Activated CD4-positive, CD25-positive, alpha-beta regulatory T cell (primary cell): ENCODE measurements at regions not wholly inside any gene's neighbourhood (a gene's known extent, or its start where the extent isn't known, plus 50 kb on each side); places are given as distances from the start of the nearest gene placed in this dataset.

Experiments
- DNase-seq, 4 experiments: peaks; one replicate each; lab custom pipeline; 2025; lab: John Stamatoyannopoulos, UW

- DNase-seq = no peak
Observed at GRCh38 chr5:72005671-72006070, 101.6 kb upstream of the MAP1B start.

GRCh38 chr5:72006361-72006760 lies 100.9 kb upstream of the MAP1B start:
- no peak for DNase-seq

GRCh38 chr5:72007336-72008111 lies 99.8 kb upstream of the MAP1B start:
- no peak for DNase-seq

GRCh38 chr5:72009280-72009679 lies 98.0 kb upstream of the MAP1B start:
- DNase-seq = no peak

- DNase-seq = no peak
Observed at GRCh38 chr5:72010430-72010829, 96.8 kb upstream of the MAP1B start.

GRCh38 chr5:72012906-72013305 lies 94.4 kb upstream of the MAP1B start:
- DNase-seq = no peak

GRCh38 chr5:72013766-72014624 lies 93.3 kb upstream of the MAP1B start:
- DNase-seq = no peak

GRCh38 chr5:72015103-72015548 lies 92.1 kb upstream of the MAP1B start:
- no peak for DNase-seq

- peak in 3 of 4 experiments; percentile 6 to 46 (median 39) for DNase-seq
Observed at GRCh38 chr5:72018143-72018803, 89.0 kb upstream of the MAP1B start.

- DNase-seq = no peak
Observed at GRCh38 chr5:72020161-72020983, 86.9 kb upstream of the MAP1B start.

GRCh38 chr5:72021651-72022357 lies 85.5 kb upstream of the MAP1B start:
- DNase-seq = no peak

- no peak for DNase-seq
Observed at GRCh38 chr5:72028382-72028781, 78.9 kb upstream of the MAP1B start.

GRCh38 chr5:72030237-72030636 lies 77.0 kb upstream of the MAP1B start:
- no peak for DNase-seq

GRCh38 chr5:72032788-72033187 lies 74.5 kb upstream of the MAP1B start:
- DNase-seq = no peak

GRCh38 chr5:72034770-72035169 lies 72.5 kb upstream of the MAP1B start:
- DNase-seq = no peak

- no peak for DNase-seq
Observed at GRCh38 chr5:72035831-72036230, 71.4 kb upstream of the MAP1B start.

- DNase-seq = no peak
Observed at GRCh38 chr5:72036951-72037350, 70.3 kb upstream of the MAP1B start.

GRCh38 chr5:72040513-72040912 lies 66.8 kb upstream of the MAP1B start:
- DNase-seq = no peak

GRCh38 chr5:72041654-72042053 lies 65.6 kb upstream of the MAP1B start:
- no peak for DNase-seq

GRCh38 chr5:72042097-72042496 lies 65.2 kb upstream of the MAP1B start:
- no peak for DNase-seq

GRCh38 chr5:72045692-72046091 lies 61.6 kb upstream of the MAP1B start:
- DNase-seq = no peak
